ENCODE measurements at regions not wholly inside any gene's neighbourhood (a gene's known extent, or its start where the extent isn't known, plus 50 kb on each side); places are given as distances from the start of the nearest gene placed in this dataset.

DNA sequence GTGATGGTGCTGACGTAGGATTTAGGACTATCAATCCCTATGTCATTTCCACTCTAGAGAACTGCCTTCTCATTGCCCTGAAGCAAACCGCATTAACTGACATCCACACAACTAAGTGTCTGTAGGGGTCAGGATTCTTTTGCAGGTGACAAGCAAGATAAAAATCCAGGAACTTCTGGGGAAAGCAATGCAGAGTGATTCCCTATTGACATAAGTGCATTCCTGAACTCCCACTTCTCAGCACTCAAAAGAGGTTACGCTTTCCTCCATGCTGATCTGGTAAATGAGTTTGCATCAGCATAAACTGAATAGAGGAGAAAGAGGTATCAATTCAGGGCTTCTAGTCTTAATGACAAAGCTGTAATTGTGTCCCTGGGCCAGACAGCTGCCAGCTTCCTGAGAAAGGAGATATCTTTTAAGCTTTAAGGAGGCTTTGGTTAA, 224.6 kb upstream of the ISX start:
- TF ChIP-seq, protein P1, sequence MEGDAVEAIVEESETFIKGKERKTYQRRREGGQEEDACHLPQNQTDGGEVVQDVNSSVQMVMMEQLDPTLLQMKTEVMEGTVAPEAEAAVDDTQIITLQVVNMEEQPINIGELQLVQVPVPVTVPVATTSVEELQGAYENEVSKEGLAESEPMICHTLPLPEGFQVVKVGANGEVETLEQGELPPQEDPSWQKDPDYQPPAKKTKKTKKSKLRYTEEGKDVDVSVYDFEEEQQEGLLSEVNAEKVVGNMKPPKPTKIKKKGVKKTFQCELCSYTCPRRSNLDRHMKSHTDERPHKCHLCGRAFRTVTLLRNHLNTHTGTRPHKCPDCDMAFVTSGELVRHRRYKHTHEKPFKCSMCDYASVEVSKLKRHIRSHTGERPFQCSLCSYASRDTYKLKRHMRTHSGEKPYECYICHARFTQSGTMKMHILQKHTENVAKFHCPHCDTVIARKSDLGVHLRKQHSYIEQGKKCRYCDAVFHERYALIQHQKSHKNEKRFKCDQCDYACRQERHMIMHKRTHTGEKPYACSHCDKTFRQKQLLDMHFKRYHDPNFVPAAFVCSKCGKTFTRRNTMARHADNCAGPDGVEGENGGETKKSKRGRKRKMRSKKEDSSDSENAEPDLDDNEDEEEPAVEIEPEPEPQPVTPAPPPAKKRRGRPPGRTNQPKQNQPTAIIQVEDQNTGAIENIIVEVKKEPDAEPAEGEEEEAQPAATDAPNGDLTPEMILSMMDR (IDR thresholded peaks at IDR 0.05) = no peak
- TF ChIP-seq EZH2 (IDR thresholded peaks at IDR 0.05; ENCODE audit: borderline replicate concordance, insufficient read depth, low read depth, low read length, poor library complexity, severe bottlenecking) = no peak

All from B cell (primary cell).